Endothelial cell of hepatic sinusoid (primary cell): ENCODE measurements at regions not wholly inside any gene's neighbourhood (a gene's known extent, or its start where the extent isn't known, plus 50 kb on each side); places are given as distances from the start of the nearest gene placed in this dataset.

ENCODE experiments used
- in situ Hi-C: cut with HindIII; loops from 2 replicates; pipeline ENCODE4 v1.10.0; 2017; ENCODE audit warnings: low sequenced_read_pairs

GRCh38 chr13:79267560-79267959 is 138.5 kb downstream of the RBM26 start:
- in situ Hi-C loops = no loop called here

- in situ Hi-C loops = no loop called here
Measured at GRCh38 chr13:79258489-79258888, 147.6 kb downstream of the RBM26 start.

GRCh38 chr13:79246578-79246949 is 159.5 kb downstream of the RBM26 start:
- in situ Hi-C loops = no loop called here

GRCh38 chr13:79245937-79246577 is 160.0 kb downstream of the RBM26 start:
- in situ Hi-C loops = no loop called here

- in situ Hi-C loops = no loop called here
Measured at GRCh38 chr13:79241697-79242096, 164.4 kb downstream of the RBM26 start.

GRCh38 chr13:79237981-79238380 is 168.1 kb downstream of the RBM26 start:
- in situ Hi-C loops = no loop called here

- in situ Hi-C loops = no loop called here
Measured at GRCh38 chr13:79231887-79232286, 174.2 kb downstream of the RBM26 start.

GRCh38 chr13:79229761-79230160 is 176.3 kb downstream of the RBM26 start:
- in situ Hi-C loops = no loop called here

GRCh38 chr13:79228972-79229371 is 177.1 kb downstream of the RBM26 start:
- in situ Hi-C loops = no loop called here

- in situ Hi-C loops = no loop called here
Measured at GRCh38 chr13:79227418-79227817, 178.6 kb downstream of the RBM26 start.

- in situ Hi-C loops = no loop called here
Measured at GRCh38 chr13:79226938-79227337, 179.1 kb downstream of the RBM26 start.

- in situ Hi-C loops = no loop called here
Measured at GRCh38 chr13:79226250-79226649, 179.8 kb downstream of the RBM26 start.

- in situ Hi-C loops = no loop called here
Measured at GRCh38 chr13:79225487-79226232, 180.4 kb downstream of the RBM26 start.

- in situ Hi-C loops = no loop called here
Measured at GRCh38 chr13:79222427-79223205, 183.4 kb downstream of the RBM26 start.

- in situ Hi-C loops = no loop called here
Measured at GRCh38 chr13:79212064-79212619, 193.9 kb downstream of the RBM26 start.

GRCh38 chr13:79211377-79211776 is 194.7 kb downstream of the RBM26 start:
- in situ Hi-C loops = no loop called here

- in situ Hi-C loops = no loop called here
Measured at GRCh38 chr13:79197933-79198332, 208.1 kb downstream of the RBM26 start.

- in situ Hi-C loops = no loop called here
Measured at GRCh38 chr13:79196843-79197242, 209.2 kb downstream of the RBM26 start.

- in situ Hi-C loops = no loop called here
Measured at GRCh38 chr13:79196366-79196765, 209.7 kb downstream of the RBM26 start.

GRCh38 chr13:79194727-79195126 is 211.3 kb downstream of the RBM26 start:
- in situ Hi-C loops = no loop called here

GRCh38 chr13:79194272-79194671 is 211.8 kb downstream of the RBM26 start:
- in situ Hi-C loops = no loop called here

GRCh38 chr13:79191501-79191900 is 214.6 kb downstream of the RBM26 start:
- in situ Hi-C loops = no loop called here
